Psoas muscle (tissue), 7 donors: ENCODE measurements at regions not wholly inside any gene's neighbourhood (a gene's known extent, or its start where the extent isn't known, plus 50 kb on each side); places are given as distances from the start of the nearest gene placed in this dataset.

Experiments
- ATAC-seq, 4 donors: fragments of 200-7000 bp; cut with Tn5 transposase; one replicate each; pipeline ENCODE4 v1.9.1; 2020; ENCODE audit warnings: moderate library complexity in 3 of 4, mild to moderate bottlenecking in 2 of 4
- DNase-seq, 2 donors: peaks; one replicate each; pipeline ENCODE4 v3.0.0-alpha.2; 2020
- H3K27ac ChIP-seq: fragments of 200-600 bp; one replicate; pipeline ENCODE4 v1.8.0; 2022
- H3K27me3 ChIP-seq, 3 donors: fragments of 200-600 bp in 1 of 3; one replicate each; pipeline versions ENCODE4 v1.6.1 to v1.8.0; 2013 to 2022; ENCODE audit warnings: low read length in 2 of 3, mild to moderate bottlenecking in 2 of 3, moderate library complexity in 1 of 3; ENCODE audit not compliant: insufficient read depth in 3 of 3
- H3K36me3 ChIP-seq, 2 donors: fragments of 200-600 bp in 1 of 2; one replicate each; pipeline versions ENCODE4 v1.6.1 to v1.8.0; 2013 to 2022; ENCODE audit warnings: low read depth in 1 of 2, mild to moderate bottlenecking in 1 of 2, moderate library complexity in 1 of 2; ENCODE audit not compliant: insufficient read depth in 1 of 2
- H3K4me1 ChIP-seq: fragments of 200-600 bp; one replicate; pipeline ENCODE4 v1.8.0; 2022
- H3K4me3 ChIP-seq: fragments of 200-600 bp; one replicate; pipeline ENCODE4 v1.8.0; 2022; ENCODE audit warnings: mild to moderate bottlenecking
- H3K9me3 ChIP-seq: fragments of 200-600 bp; one replicate; pipeline ENCODE4 v1.8.0; 2022
- CTCF ChIP-seq: fragments of 200-600 bp; IDR thresholded peaks from one replicate; pipeline ENCODE4 v1.8.0; 2022; ENCODE audit warnings: antibody characterized with exemption
- WGBS, 3 donors: extraction: QIAGEN DNeasy Blood & Tissue Kit; methylation state at CpG; one replicate each; pipeline versions ENCODE4 v1.1.6 to v1.1.7; 2013; 5-methylcytosine and 5-hydroxymethylcytosine counted together
- intact Hi-C, 2 donors: fragments of 100-400 bp; cut with DNase I; formaldehyde crosslinking; loops; one replicate each; pipeline versions ENCODE4 v1.11.0 to v1.14.2; 2022
- donor health status: healthy with polysubstance abuse.
- donor health status: DM: no; HTN: no; CAD: no; lungs with moderate emphysema.
- donor health status: Bipolar disorder and iron deficiency.
- donor health status: healthy.
- donor health status: DM: yes; HTN: yes; CAD: no.
- donor health status: DM: no; HTN: no; CAD: no.
- donor health status: DM: yes; HTN: yes; CAD: no.

DNA sequence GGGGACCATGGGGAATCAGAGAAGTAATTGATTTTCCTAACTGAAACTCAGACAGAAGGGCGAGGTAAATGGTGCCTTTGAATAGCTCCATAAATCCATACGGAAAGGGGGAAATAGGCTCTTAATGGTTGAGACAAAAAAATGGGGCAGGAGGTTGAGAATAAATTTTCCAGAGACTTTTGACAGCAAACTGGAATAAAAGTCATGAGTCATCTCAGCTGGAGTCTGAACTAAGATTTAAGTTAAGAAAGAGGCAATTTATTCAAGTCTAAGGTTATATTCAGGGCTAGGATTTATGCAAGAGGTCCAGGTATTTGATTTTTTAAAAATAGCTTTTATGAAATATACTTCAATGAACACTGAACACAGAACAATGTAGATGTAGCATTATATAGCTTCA, 238.7 kb upstream of the RORA start:
- H3K36me3 ChIP-seq = no peaks in the 10 kb centered on the region
- intact Hi-C loops = no loop called here
- no peaks in the 10 kb centered on the region for H3K4me1 ChIP-seq
- 61 to 76% (median 75%) methylated on average over 2 of the region's 2 CpGs for WGBS, 3 donors
- H3K9me3 ChIP-seq = no peaks in the 10 kb centered on the region
- H3K4me3 ChIP-seq = no peak overlapping the region
- DNase-seq (no peak), ATAC-seq (no peak)
- no peaks in the 10 kb centered on the region for H3K27me3 ChIP-seq
- H3K27ac ChIP-seq = no peak overlapping the region
- no peak for TF ChIP-seq CTCF

DNA sequence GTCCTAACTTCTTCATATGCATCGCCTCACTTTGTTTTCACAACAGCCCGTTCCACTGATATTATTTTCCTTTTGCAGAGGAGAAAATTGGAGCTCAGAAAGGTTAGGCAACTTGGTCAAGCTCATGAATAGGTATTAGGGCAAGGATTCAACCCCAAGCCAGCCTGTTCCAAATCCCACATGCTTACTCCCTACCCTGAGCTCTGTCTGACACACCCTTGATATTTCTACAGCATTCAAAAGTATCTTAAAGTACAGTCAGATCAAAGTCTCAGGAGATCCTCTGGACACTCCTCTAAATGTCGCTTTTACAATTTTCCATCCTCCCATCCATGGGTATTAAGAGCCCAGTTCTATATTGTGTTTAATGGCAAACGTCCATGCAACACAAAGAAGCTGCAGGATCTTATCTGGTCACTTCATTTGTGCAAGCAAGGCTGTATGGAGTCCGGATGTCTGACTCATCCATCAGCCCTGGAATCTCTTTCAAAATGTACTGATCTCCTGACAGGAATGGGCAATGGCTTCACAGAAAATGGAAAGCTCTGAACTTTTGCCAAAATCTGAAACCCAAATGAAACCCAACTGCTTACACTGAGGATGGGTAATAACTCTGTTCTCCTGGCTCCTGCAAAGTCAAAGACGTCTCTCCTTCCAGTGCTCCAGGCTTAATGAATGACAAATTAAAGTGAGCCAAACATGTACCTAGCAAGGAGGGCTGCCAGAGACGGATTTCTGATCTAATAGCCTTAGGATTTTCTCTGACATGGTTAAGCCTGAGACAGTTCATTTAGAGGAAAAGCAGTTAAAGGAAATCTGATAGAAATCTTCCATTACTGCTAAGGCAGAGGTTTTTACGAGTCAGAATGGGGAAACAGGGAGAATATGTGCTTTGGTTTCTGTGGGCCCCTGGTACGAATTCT, 230.9 kb upstream of the RORA start:
- H3K9me3 ChIP-seq = no peaks in the 10 kb centered on the region
- no peak for ATAC-seq
- H3K27me3 ChIP-seq = no peaks in the 10 kb centered on the region
- intact Hi-C loops = no loop called here
- no peaks in the 10 kb centered on the region for H3K36me3 ChIP-seq
- 63 to 68% (median 66%) methylated on average over 9 of the region's 9 CpGs for WGBS, 3 donors
- no peak for TF ChIP-seq CTCF
- no peak overlapping the region for H3K4me3 ChIP-seq
- no peak for DNase-seq
- no peaks in the 10 kb centered on the region for H3K4me1 ChIP-seq
- H3K27ac ChIP-seq = no peak overlapping the region

DNA sequence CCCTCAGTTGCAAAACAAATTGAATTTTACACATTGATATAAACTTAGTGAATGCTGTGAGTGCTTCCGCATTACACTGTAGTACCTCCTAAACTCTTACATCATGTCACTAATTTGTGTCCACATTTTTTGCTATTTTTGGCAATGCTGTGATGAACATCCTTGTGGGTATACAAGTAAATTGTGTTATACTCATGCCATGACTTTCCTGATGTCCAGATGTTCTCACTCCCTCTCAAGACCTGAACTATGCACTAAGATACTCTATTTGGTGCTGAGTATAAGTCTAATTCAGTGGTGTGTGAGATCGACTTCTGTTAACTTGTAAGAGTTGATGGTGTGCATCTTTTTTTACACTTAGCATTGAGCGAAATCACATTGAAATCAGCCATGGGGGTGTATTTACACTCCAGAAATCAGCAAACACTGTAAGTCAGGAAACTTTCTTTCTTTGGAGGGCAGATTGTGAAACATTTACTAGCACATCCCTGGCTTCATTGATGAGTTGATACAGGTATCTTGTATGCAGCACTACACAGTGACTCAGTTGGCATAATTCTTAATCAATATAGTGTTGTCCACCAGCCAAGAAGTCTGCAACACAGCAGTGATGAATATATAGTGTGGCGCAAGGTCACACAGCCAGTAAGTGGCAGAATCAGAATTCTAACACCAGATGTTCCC, 228.1 kb upstream of the RORA start:
- Histone ChIP-seq H3K27ac (no peak overlapping the region), H3K4me1 (no peaks in the 10 kb centered on the region), H3K4me3 (no peak overlapping the region), H3K36me3 (no peaks in the 10 kb centered on the region), H3K27me3 (no peaks in the 10 kb centered on the region), H3K9me3 (no peaks in the 10 kb centered on the region)
- intact Hi-C loops = no loop called here
- 95% methylated on average over 4 of the region's 4 CpGs for WGBS, 3 donors
- no peak for TF ChIP-seq CTCF
- ATAC-seq = no peak
- no peak for DNase-seq

GRCh38 chr15:61449186-61449702, 220.1 kb upstream of the RORA start:
- DNase-seq = no peak
- intact Hi-C loops = no loop called here
- H3K27ac ChIP-seq = no peak overlapping the region
- H3K9me3 ChIP-seq = peaks cover 7% of the 10 kb centered on the region
- peaks cover 0 to 3% (median 0%) of the 10 kb centered on the region in 3 donors for H3K27me3 ChIP-seq
- ATAC-seq = no peak
- TF ChIP-seq CTCF = no peak
- no peaks in the 10 kb centered on the region for H3K36me3 ChIP-seq
- no peak overlapping the region for H3K4me3 ChIP-seq
- no peaks in the 10 kb centered on the region for H3K4me1 ChIP-seq
